ENCODE measurements at regions not wholly inside any gene's neighbourhood (a gene's known extent, or its start where the extent isn't known, plus 50 kb on each side); places are given as distances from the start of the nearest gene placed in this dataset.

GRCh38 chr5:44708602-44709001 is 100.1 kb upstream of the MRPS30 start:
- no peak overlapping the region for H3K4me3 Mint-ChIP-seq

GRCh38 chr5:44707721-44708120 is 101.0 kb upstream of the MRPS30 start:
- no peaks in the 10 kb centered on the region for H3K4me1 Mint-ChIP-seq
- H3K9me3 Mint-ChIP-seq: no peaks in the 10 kb centered on the region
- no peaks in the 10 kb centered on the region for H3K4me1 ChIP-seq (ENCODE audit: insufficient read depth, low read length)
- no peak overlapping the region for H3K27ac ChIP-seq (ENCODE audit: low read depth, low read length)
- no peaks in the 10 kb centered on the region for H3K36me3 ChIP-seq (ENCODE audit: insufficient read depth, low read length)
- DNase-seq: no peak
- H3K27me3 Mint-ChIP-seq: no peaks in the 10 kb centered on the region
- no peaks in the 10 kb centered on the region for H3K9me3 ChIP-seq (ENCODE audit: low read length)
- H3K27ac Mint-ChIP-seq: no peak overlapping the region
- H3K27me3 ChIP-seq (ENCODE audit: insufficient read depth, low read length, poor library complexity, severe bottlenecking): no peaks in the 10 kb centered on the region
- ChIA-PET POLR2A (no interaction called here), CTCF (no interaction called here)
- H3K36me3 Mint-ChIP-seq: no peaks in the 10 kb centered on the region
- H3K4me3 Mint-ChIP-seq: no peak overlapping the region
- no peak overlapping the region for H3K4me3 ChIP-seq (ENCODE audit: low read length)

More at GRCh38 chr5:44708602-44709001, 100.1 kb upstream of the MRPS30 start:
- Mint-ChIP-seq H3K27ac (no peak overlapping the region), H3K27me3 (no peaks in the 10 kb centered on the region), H3K9me3 (no peaks in the 10 kb centered on the region), H3K36me3 (no peaks in the 10 kb centered on the region), H3K4me1 (no peaks in the 10 kb centered on the region)
- no peaks in the 10 kb centered on the region for H3K36me3 ChIP-seq (ENCODE audit: insufficient read depth, low read length)
- no peak overlapping the region for H3K27ac ChIP-seq (ENCODE audit: low read depth, low read length)
- H3K9me3 ChIP-seq (ENCODE audit: low read length): no peaks in the 10 kb centered on the region
- no peaks in the 10 kb centered on the region for H3K27me3 ChIP-seq (ENCODE audit: insufficient read depth, low read length, poor library complexity, severe bottlenecking)
- POLR2A ChIA-PET: no interaction called here
- CTCF ChIA-PET: no interaction called here
- no peak for DNase-seq
- no peak overlapping the region for H3K4me3 ChIP-seq (ENCODE audit: low read length)
- H3K4me1 ChIP-seq (ENCODE audit: insufficient read depth, low read length): no peaks in the 10 kb centered on the region

GRCh38 chr5:44697025-44697424 is 111.7 kb upstream of the MRPS30 start:
- no peaks in the 10 kb centered on the region for H3K36me3 Mint-ChIP-seq
- H3K27ac ChIP-seq (ENCODE audit: low read depth, low read length): no peak overlapping the region
- ChIA-PET CTCF (no interaction called here), POLR2A (no interaction called here)
- DNase-seq: no peak
- H3K4me3 ChIP-seq (ENCODE audit: low read length): no peak overlapping the region
- no peaks in the 10 kb centered on the region for H3K36me3 ChIP-seq (ENCODE audit: insufficient read depth, low read length)
- H3K4me1 ChIP-seq (ENCODE audit: insufficient read depth, low read length): no peaks in the 10 kb centered on the region
- H3K9me3 ChIP-seq (ENCODE audit: low read length): no peaks in the 10 kb centered on the region
- H3K4me3 Mint-ChIP-seq: no peak overlapping the region
- H3K4me1 Mint-ChIP-seq: no peaks in the 10 kb centered on the region
- H3K27ac Mint-ChIP-seq: no peak overlapping the region
- H3K9me3 Mint-ChIP-seq: peaks cover 0 to 2% (median 0%) of the 10 kb centered on the region in 5 donors
- no peaks in the 10 kb centered on the region for H3K27me3 Mint-ChIP-seq
- H3K27me3 ChIP-seq (ENCODE audit: insufficient read depth, low read length, poor library complexity, severe bottlenecking): no peaks in the 10 kb centered on the region

DNA sequence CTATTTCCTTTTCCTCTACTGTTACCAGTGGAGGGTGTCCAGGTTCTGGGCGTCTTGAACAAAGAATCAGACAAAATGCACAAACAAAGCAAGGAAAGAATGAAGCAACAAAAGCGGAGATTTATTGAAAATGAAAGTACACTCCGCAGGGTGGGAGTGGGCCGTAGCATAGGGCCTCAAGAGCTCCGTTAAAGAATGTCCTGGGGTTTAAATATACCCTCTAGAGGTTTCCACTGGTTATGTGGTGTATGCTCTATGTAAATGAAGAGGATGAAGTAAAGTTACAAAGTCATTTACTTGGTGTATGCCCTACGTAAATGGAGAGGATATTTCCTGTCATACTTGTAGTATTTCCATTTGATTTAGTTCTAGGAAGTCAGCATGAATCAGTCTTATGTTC is 113.5 kb upstream of the MRPS30 start:
- no peaks in the 10 kb centered on the region for H3K4me1 ChIP-seq (ENCODE audit: insufficient read depth, low read length)
- POLR2A ChIA-PET: no interaction called here
- H3K9me3 Mint-ChIP-seq: peaks cover 0 to 3% (median 2%) of the 10 kb centered on the region in 5 donors
- H3K4me3 ChIP-seq (ENCODE audit: low read length): no peak overlapping the region
- no peak overlapping the region for H3K4me3 Mint-ChIP-seq
- no peaks in the 10 kb centered on the region for H3K27me3 ChIP-seq (ENCODE audit: insufficient read depth, low read length, poor library complexity, severe bottlenecking)
- H3K36me3 ChIP-seq (ENCODE audit: insufficient read depth, low read length): no peaks in the 10 kb centered on the region
- no peak overlapping the region for H3K27ac Mint-ChIP-seq
- no peaks in the 10 kb centered on the region for H3K36me3 Mint-ChIP-seq
- CTCF ChIA-PET: no interaction called here
- no peaks in the 10 kb centered on the region for H3K27me3 Mint-ChIP-seq
- no peaks in the 10 kb centered on the region for H3K4me1 Mint-ChIP-seq
- DNase-seq: no peak
- H3K27ac ChIP-seq (ENCODE audit: low read depth, low read length): no peak overlapping the region
- H3K9me3 ChIP-seq (ENCODE audit: low read length): no peaks in the 10 kb centered on the region

DNA sequence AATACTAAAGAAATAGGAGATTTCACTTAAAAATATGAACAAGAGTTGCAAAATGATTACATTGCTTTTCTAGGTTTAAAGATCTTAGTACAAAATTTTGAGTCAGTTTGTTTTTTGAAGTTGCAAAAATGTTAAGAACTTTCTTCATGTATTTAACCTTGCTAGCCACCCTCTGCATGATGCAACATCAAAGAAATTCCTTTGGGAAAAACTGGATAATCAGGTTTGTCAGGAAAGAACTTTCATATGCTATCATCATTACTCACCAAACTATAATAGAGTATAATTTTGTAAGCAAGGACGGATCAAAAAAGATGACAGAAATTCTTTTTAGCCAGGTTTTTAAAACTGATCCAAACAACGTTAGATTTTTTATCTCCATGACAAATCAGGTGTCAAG is 116.9 kb upstream of the MRPS30 start:
- H3K4me3 Mint-ChIP-seq: no peak overlapping the region
- H3K27me3 ChIP-seq (ENCODE audit: insufficient read depth, low read length, poor library complexity, severe bottlenecking): no peaks in the 10 kb centered on the region
- H3K9me3 ChIP-seq (ENCODE audit: low read length): no peaks in the 10 kb centered on the region
- H3K4me3 ChIP-seq (ENCODE audit: low read length): no peak overlapping the region
- no peak for DNase-seq
- POLR2A ChIA-PET: no interaction called here
- CTCF ChIA-PET: no interaction called here
- H3K36me3 ChIP-seq (ENCODE audit: insufficient read depth, low read length): no peaks in the 10 kb centered on the region
- peaks cover 0 to 9% (median 2%) of the 10 kb centered on the region in 5 donors for H3K9me3 Mint-ChIP-seq
- no peaks in the 10 kb centered on the region for H3K4me1 Mint-ChIP-seq
- H3K4me1 ChIP-seq (ENCODE audit: insufficient read depth, low read length): no peaks in the 10 kb centered on the region
- H3K27ac ChIP-seq (ENCODE audit: low read depth, low read length): no peak overlapping the region
- H3K27ac Mint-ChIP-seq: no peak overlapping the region
- no peaks in the 10 kb centered on the region for H3K36me3 Mint-ChIP-seq
- H3K27me3 Mint-ChIP-seq: no peaks in the 10 kb centered on the region

DNA sequence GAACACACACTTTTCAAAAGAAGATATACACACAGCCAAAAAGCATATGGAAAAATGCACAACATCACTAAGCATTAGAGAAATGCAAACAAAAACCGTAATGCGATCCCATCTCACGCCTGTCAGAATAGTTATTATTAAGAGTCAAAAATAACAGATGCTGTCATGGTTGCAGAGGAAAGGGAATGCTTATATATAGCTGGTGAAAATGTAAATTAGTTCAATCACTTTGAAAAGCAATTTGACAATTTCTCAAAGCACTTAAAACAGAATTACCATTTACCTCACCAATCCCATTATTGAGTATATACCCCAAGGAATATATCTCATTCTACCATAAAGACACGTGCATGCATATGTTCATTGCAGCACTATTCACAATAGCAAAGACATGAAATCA is 126.8 kb upstream of the MRPS30 start:
- peaks cover 0 to 3% (median 2%) of the 10 kb centered on the region in 5 donors for H3K9me3 Mint-ChIP-seq
- no peaks in the 10 kb centered on the region for H3K36me3 Mint-ChIP-seq
- ChIA-PET POLR2A (no interaction called here), CTCF (no interaction called here)
- H3K27me3 Mint-ChIP-seq: no peaks in the 10 kb centered on the region
- H3K4me1 Mint-ChIP-seq: no peaks in the 10 kb centered on the region
- Histone ChIP-seq H3K27me3 (ENCODE audit: insufficient read depth, low read length, poor library complexity, severe bottlenecking) (no peaks in the 10 kb centered on the region), H3K36me3 (ENCODE audit: insufficient read depth, low read length) (no peaks in the 10 kb centered on the region), H3K9me3 (ENCODE audit: low read length) (no peaks in the 10 kb centered on the region), H3K4me3 (ENCODE audit: low read length) (no peak overlapping the region), H3K27ac (ENCODE audit: low read depth, low read length) (no peak overlapping the region), H3K4me1 (ENCODE audit: insufficient read depth, low read length) (no peaks in the 10 kb centered on the region)
- no peak for DNase-seq
- no peak overlapping the region for H3K27ac Mint-ChIP-seq
- no peak overlapping the region for H3K4me3 Mint-ChIP-seq

DNA sequence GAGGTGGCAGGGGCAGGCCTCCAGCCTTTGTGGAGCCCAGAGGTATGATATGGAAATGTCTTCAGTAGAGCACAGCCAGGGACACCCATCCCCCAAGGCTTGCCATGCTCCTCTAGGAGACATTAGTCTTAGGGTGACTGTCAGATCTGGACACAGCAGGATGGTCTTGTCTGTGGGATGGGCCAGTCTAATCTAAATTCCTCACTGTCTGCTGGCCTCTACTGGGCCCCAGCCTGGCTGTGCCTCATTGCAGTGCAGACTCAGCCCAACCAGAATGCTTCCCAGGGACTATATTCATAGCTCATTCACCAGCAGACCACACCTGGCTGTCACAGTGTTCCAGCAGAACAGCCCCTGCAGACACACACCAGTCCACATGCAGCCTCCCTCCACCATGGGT is 129.5 kb upstream of the MRPS30 start:
- no peaks in the 10 kb centered on the region for H3K4me1 Mint-ChIP-seq

GRCh38 chr5:44675296-44675695 is 133.5 kb upstream of the MRPS30 start:
- H3K4me1 ChIP-seq (ENCODE audit: insufficient read depth, low read length): no peaks in the 10 kb centered on the region
- DNase-seq: no peak
- ChIA-PET POLR2A (no interaction called here), CTCF (no interaction called here)
- no peak overlapping the region for H3K4me3 Mint-ChIP-seq
- no peaks in the 10 kb centered on the region for H3K27me3 ChIP-seq (ENCODE audit: insufficient read depth, low read length, poor library complexity, severe bottlenecking)
- H3K4me1 Mint-ChIP-seq: no peaks in the 10 kb centered on the region
- H3K27me3 Mint-ChIP-seq: no peaks in the 10 kb centered on the region
- no peaks in the 10 kb centered on the region for H3K9me3 ChIP-seq (ENCODE audit: low read length)
- H3K4me3 ChIP-seq (ENCODE audit: low read length): no peak overlapping the region
- no peaks in the 10 kb centered on the region for H3K36me3 ChIP-seq (ENCODE audit: insufficient read depth, low read length)
- H3K27ac Mint-ChIP-seq: no peak overlapping the region
- peaks cover 0 to 14% (median 9%) of the 10 kb centered on the region in 5 donors for H3K9me3 Mint-ChIP-seq
- no peak overlapping the region for H3K27ac ChIP-seq (ENCODE audit: low read depth, low read length)
- H3K36me3 Mint-ChIP-seq: no peaks in the 10 kb centered on the region

More for the DNA sequence above, 129.5 kb upstream of the MRPS30 start:
- Histone ChIP-seq H3K4me3 (ENCODE audit: low read length) (no peak overlapping the region), H3K36me3 (ENCODE audit: insufficient read depth, low read length) (no peaks in the 10 kb centered on the region), H3K27ac (ENCODE audit: low read depth, low read length) (no peak overlapping the region), H3K27me3 (ENCODE audit: insufficient read depth, low read length, poor library complexity, severe bottlenecking) (no peaks in the 10 kb centered on the region), H3K9me3 (ENCODE audit: low read length) (no peaks in the 10 kb centered on the region), H3K4me1 (ENCODE audit: insufficient read depth, low read length) (no peaks in the 10 kb centered on the region)
- CTCF ChIA-PET: no interaction called here
- Mint-ChIP-seq H3K9me3 (peaks cover 0 to 6% (median 5%) of the 10 kb centered on the region in 5 donors), H3K36me3 (no peaks in the 10 kb centered on the region), H3K4me3 (no peak overlapping the region), H3K27me3 (no peaks in the 10 kb centered on the region), H3K27ac (no peak overlapping the region)
- DNase-seq: no peak
- POLR2A ChIA-PET: no interaction called here

- no peaks in the 10 kb centered on the region for H3K9me3 ChIP-seq (ENCODE audit: low read length)
- H3K36me3 Mint-ChIP-seq: no peaks in the 10 kb centered on the region
- H3K27ac Mint-ChIP-seq: no peak overlapping the region
- POLR2A ChIA-PET: no interaction called here
- no peak overlapping the region for H3K4me3 ChIP-seq (ENCODE audit: low read length)
- no peaks in the 10 kb centered on the region for H3K27me3 Mint-ChIP-seq
- no peaks in the 10 kb centered on the region for H3K4me1 Mint-ChIP-seq
- no peaks in the 10 kb centered on the region for H3K27me3 ChIP-seq (ENCODE audit: insufficient read depth, low read length, poor library complexity, severe bottlenecking)
- no peaks in the 10 kb centered on the region for H3K4me1 ChIP-seq (ENCODE audit: insufficient read depth, low read length)
- H3K9me3 Mint-ChIP-seq: peaks cover 4 to 14% (median 9%) of the 10 kb centered on the region in 5 donors
- no peak for DNase-seq
- CTCF ChIA-PET: no interaction called here
- no peaks in the 10 kb centered on the region for H3K36me3 ChIP-seq (ENCODE audit: insufficient read depth, low read length)
- no peak overlapping the region for H3K4me3 Mint-ChIP-seq
- no peak overlapping the region for H3K27ac ChIP-seq (ENCODE audit: low read depth, low read length)
These were observed 134.3 kb upstream of the MRPS30 start for GRCh38 chr5:44674461-44674860.

Data from CD8-positive, alpha-beta memory T cell (primary cell).